ENCODE measurements at regions not wholly inside any gene's neighbourhood (a gene's known extent, or its start where the extent isn't known, plus 50 kb on each side); places are given as distances from the start of the nearest gene placed in this dataset.

- intact Hi-C loops (cut with DNase I) = no loop called here
Observed at GRCh38 chrX:3257471-3257870, 89.0 kb downstream of the MXRA5 start.

GRCh38 chrX:3256868-3257267 lies 89.6 kb downstream of the MXRA5 start:
- DNase-seq = peak in 1 of 10 donors; percentile 62
- intact Hi-C loops (cut with DNase I) = no loop called here

More at GRCh38 chrX:3257471-3257870, 89.0 kb downstream of the MXRA5 start:
- no peak for DNase-seq

DNA sequence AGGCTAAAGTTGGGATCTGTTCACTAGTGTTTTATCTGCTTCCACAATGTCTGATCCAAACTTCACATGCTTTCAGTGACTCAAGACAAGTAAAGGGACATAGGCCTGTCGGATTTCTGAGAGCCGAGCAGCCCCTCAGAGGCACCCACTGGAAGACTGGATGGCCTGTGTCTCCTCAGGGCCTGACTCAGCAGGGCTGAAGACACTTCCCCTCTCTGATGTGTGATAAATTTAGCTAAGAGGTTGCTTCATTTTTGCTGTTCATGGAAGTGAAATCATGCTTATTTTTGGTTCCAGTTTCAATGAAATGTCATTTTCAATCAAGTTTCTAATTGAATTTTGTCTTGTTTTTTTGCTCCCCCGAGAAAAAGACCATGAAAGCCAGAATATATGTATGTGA lies 93.7 kb downstream of the MXRA5 start:
- DNase-seq = peak in 2 of 10 donors; percentile 49 to 79
- intact Hi-C loops (cut with DNase I) = no loop called here

GRCh38 chrX:3250966-3251365 lies 95.5 kb downstream of the MXRA5 start:
- DNase-seq = no peak
- intact Hi-C loops (cut with DNase I) = no loop called here

- no peak for DNase-seq
- intact Hi-C loops (cut with DNase I) = no loop called here
Observed at GRCh38 chrX:3244955-3245354, 101.5 kb downstream of the MXRA5 start.

DNA sequence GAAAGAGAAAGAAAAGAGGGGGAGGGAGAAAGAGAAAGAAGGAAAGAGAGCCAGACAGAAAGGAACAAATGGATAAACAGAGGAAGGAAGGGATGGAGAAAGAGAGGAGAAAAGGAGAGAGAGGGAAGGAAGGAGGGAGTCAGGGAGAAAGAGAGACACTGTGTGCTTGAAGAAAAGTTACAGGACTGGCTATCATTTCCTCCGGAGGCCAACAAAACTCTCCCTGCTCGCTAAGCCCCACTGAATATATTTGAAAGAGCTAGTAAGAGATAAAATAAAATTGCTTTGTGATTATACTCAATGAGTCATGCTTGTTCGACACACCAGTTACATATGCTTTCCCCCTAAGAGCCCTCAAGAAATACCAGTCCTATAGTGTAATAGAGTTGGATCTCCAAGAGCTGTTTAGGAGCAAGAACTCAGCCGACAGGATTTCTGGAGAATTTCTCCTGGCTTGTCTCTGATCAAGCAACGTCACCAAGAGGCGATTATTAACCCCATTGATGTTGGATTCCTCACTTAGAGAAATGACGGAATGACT lies 102.2 kb downstream of the MXRA5 start:
- DNase-seq = no peak
- intact Hi-C loops (cut with DNase I) = no loop called here

DNA sequence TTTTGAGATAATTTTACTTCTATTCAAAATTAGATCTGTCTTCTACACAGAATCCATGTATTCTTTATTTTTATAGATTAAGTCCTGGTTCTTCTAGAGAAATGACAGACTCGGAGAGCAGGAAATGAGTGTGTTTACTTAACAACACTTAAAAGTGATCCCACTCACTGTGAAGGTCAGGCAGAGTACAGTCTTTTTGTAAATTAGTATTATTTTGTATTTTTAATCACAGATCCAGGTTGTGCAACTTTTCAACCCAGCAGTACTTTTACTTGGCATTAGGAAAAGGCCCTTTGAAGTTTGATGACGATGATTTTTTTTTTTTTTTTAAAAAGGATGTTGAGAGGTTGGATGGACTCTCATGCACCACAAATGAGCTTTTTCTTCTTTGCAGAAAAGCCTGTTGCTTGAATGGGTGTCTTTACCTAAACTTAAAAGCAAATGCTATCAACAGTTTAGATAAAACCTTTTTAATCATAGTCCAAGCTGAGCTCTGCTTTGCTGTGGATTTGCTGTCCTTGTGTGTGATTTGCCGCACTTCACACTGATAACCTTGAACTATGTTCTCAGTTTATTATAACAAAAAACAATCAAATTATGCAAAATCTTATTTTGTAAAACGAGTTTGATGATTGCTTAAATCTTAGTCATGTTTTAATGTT lies 114.1 kb downstream of the MXRA5 start:
- intact Hi-C loops (cut with DNase I) = no loop called here

DNA sequence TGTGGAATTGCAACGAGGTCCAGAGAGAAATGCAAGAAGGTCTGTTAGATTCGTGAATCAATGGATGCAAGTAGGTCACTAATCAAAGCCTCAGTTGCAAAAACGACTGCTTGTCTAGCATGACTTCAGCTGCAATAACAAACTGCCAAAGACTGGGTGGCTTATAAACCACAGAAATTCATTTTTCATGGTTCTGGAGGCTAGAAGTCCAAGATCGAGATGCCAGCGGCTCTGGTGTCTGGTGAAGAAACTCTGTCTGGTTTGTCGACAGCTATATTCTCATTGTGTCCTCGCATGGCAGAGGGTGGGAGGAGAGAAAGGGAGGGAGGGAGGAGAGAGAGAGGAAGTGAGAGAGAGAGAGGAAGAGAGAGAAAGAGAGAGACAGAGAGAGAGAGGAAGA lies 114.7 kb downstream of the MXRA5 start:
- intact Hi-C loops (cut with DNase I) = no loop called here

More for the DNA sequence above, 114.1 kb downstream of the MXRA5 start:
- DNase-seq = no peak

GRCh38 chrX:3230496-3230895 lies 116.0 kb downstream of the MXRA5 start:
- DNase-seq = no peak
- intact Hi-C loops (cut with DNase I) = no loop called here

More for the DNA sequence above, 114.7 kb downstream of the MXRA5 start:
- DNase-seq = no peak

DNA sequence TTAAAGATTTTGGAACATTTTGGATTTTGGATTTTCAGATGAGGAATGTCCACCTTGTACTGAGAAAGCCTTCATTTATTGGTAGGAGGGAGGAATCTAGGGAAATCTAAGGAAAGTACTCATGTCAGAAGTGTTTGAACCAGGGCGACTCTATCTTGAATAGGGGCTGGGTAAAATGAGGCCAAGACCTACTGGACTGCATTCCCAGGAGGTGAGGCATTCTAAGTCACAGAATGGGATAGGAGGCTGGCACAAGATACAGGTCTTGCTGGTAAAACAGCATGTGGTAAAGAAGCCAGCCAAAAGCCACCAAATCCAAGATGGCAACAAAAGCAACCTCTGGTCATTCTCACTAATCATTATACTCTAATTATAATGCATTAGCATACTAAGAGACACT lies 118.9 kb downstream of the MXRA5 start:
- DNase-seq = no peak
- intact Hi-C loops (cut with DNase I) = no loop called here

DNA sequence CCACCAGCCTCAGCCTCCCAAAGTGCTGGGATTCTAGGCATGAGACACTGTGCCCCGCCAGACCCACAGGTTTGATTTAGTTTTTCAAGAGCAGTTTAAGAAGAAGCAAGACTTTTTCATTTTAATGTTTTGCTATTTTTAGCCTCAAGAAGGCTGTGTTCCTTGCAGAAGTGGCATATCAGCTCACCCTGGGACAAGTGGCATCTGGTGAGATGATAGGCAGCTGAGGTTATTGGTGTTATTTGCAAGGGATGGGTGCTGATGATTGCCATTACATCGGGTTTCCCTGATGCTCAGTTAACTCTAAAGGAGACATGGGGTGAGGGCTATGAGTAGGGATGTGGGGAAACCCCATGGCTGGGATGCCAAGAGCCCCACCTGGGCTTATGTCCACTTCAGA lies 120.4 kb downstream of the MXRA5 start:
- no peak for DNase-seq
- intact Hi-C loops (cut with DNase I) = no loop called here

DNA sequence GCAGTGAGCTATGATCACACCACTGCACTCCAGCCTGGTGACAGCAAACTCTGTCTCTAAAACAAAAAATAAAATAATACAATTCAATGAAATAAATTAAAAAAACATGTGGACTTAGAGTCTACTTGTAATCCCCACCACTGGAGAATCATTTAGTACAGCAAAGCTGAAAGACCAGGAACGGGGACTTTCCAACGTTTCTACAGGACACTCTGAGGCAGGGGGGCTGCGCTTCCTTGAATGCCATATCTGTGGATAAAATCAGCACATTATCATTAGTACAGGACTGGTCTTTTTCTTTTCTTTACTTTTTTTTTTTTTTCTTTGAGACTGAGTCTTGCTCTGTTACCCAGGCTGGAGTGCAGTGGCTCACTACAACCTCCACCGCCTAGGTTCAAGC lies 124.8 kb downstream of the MXRA5 start:
- intact Hi-C loops (cut with DNase I) = no loop called here
- peak in 1 of 10 donors; percentile 62 for DNase-seq

DNA sequence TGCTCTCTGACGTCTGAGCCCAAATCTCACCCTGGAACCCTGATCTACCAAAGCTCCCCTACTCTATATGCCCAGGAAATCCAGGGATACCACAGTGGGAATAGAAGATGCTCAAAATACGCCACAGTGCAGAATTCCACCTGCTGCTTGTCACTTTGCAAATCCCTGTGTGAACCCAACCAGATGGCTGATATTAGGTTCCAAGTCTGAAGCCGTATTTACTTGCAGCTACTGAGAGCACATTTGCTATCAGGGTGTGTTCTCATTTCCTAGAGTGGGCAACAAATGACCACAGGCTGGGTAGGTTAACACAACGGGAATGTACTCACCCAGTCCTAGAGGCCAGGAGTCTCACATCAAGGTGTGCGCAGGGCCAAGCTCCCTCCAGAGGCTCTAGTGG lies 126.8 kb downstream of the MXRA5 start:
- intact Hi-C loops (cut with DNase I) = no loop called here
- no peak for DNase-seq

DNA sequence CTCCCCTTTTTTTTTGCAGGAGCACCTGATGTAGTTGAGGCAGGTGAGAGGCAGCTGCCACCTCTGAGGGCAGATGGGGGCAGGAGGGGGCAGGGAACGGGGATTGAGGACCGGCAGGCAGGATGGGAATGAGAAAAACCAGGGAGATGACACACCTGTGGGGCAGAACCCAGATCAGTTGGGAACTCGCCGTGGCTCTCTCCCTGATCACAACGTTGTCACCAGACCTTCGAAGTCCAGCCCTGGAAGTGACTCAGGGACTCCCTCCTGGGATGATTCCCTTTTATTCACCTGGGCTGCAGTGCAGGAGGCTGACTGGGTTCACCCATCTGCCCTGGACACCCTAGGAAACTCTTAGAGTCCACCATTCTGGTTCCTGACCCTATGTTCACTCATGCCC lies 127.2 kb downstream of the MXRA5 start:
- intact Hi-C loops (cut with DNase I) = no loop called here
- DNase-seq = peak in 1 of 10 donors; percentile 24

DNA sequence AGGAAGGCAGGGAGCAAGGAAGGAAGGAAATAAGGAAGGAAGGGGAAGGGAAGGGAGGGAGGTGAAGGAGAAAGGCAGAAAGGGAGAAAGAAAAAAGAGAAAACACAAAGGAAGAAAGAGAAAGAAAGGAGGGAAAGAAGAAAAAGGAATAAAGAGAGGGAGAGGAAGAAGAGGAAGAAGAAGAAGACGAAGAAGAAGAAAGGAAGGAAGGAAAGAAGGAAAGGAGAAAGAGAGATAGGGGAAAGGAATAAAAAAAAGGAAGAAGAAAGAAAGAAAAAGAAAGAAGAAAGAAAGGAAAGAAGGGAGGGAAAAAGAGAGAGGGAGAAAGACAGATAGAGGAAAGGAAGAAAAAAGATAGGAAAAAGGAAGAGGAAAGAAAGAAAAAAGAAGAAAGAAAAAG lies 128.0 kb downstream of the MXRA5 start:
- intact Hi-C loops (cut with DNase I) = no loop called here
- DNase-seq = no peak

DNA sequence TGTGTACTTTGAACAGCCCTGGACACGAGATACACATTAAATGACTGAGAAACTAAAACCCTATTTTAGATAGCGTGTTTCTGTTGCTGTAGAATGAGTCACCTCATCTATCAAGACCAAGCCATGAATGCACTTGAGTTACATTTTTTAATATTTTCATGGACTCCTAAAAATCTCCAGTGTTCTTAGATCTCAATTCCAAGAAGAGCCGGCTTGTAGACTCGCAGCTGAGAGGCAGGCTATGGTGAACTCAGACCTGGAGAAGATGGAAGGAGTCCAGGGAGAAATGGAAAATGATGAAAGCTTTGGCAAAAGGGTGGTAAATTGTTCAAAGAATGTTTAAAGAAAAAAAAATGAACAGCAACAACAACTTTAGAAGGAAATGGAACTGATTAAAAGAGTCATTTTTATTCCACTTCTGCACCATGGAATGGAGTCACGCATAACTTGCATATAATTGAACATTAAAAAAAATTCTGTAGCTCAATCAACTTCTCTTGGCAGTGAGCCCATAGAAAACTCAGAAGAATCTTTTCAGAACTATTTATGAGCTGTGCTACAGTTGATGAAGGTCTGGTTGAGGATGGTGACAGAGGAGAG lies 129.8 kb downstream of the MXRA5 start:
- intact Hi-C loops (cut with DNase I) = no loop called here
- DNase-seq = no peak

- no peak for DNase-seq
- intact Hi-C loops (cut with DNase I) = no loop called here
Observed at GRCh38 chrX:3215249-3215648, 131.2 kb downstream of the MXRA5 start.

GRCh38 chrX:3206314-3206713 lies 140.1 kb downstream of the MXRA5 start:
- intact Hi-C loops (cut with DNase I) = no loop called here
- no peak for DNase-seq

DNA sequence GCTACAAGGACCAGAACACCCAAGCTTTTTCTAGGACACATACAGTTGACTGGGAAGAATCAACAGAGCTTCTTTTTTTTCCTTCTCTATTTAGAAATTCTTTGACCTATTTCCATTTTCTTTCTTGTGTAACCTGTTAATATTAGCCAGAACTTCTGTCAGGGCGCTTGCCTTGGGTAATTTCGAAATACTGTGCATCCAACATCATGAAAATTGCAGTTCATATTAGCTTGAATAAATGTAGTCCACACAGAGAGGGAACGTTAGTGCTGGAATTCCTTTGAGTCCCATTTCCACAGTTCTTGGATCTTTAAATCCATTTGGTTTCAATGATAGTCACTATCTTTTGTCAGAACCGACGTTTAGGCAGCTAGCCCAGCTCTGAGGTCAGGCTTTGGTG lies 141.8 kb downstream of the MXRA5 start:
- intact Hi-C loops (cut with DNase I) = no loop called here
- no peak for DNase-seq

- no peak for DNase-seq
- intact Hi-C loops (cut with DNase I) = no loop called here
Observed at GRCh38 chrX:3195845-3196244, 150.6 kb downstream of the MXRA5 start.

GRCh38 chrX:3192835-3193234 lies 151.6 kb downstream of the ARSF start:
- DNase-seq = no peak
- intact Hi-C loops (cut with DNase I) = no loop called here

DNA sequence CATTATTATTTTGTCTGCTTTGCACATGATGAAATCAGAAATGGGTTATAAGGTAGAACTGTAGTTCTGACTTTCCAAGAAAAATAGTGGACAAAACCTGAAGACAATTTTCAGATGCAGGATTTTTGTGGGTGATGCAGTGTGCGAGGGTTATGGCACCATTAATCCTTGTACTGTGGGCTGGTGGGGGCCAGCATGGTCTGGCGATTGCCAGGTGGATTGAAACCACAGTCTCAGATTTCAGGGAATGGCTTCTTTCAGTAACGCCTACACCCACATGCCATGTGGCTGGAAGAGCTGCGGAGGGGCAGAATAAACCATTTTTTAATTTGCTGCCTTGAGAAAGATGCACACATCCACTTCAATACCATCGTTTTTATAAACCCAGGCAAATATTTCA lies 150.5 kb downstream of the ARSF start:
- no peak for DNase-seq
- intact Hi-C loops (cut with DNase I) = no loop called here
